ENCODE measurements at regions not wholly inside any gene's neighbourhood (a gene's known extent, or its start where the extent isn't known, plus 50 kb on each side); places are given as distances from the start of the nearest gene placed in this dataset.

DNA sequence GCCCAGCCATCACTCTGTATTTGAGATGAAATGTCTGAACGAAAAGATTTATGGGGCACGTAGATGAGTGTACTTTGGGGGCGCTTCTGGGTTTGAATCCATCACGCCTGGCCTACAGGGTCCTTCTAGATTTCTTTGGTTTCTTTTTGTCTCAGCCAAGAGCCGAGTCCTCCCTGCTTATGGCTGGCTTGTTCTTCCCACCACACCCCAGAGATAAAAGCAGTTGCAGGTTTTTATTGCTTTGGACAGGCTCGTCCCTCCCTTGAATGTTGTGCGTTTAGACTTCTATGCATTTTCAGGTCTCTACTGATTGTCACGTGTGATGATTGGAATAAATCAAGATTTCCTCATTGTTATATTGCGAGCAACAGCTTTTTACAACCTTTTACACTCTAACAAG lies 104.8 kb upstream of the CHRNA7 start:
- TF ChIP-seq CTCF (IDR thresholded peaks at IDR 0.05) (no peak), POLR2A (IDR thresholded peaks at IDR 0.05) (no peak)
